WTC11 (cell line): ENCODE measurements at regions not wholly inside any gene's neighbourhood (a gene's known extent, or its start where the extent isn't known, plus 50 kb on each side); places are given as distances from the start of the nearest gene placed in this dataset.
"Not testable (repeated sequence)": the region's sequence is repeated elsewhere in the genome, so short reads cannot be mapped to it uniquely, and the experiment has no call there.

Source experiments
- FOXJ3 ChIP-seq: sonication (generic); formaldehyde crosslinking; IDR thresholded peaks from 2 replicates; pipeline ENCODE4 v1.9.0; 2021; ENCODE audit warnings: missing genetic modification reagents, mild to moderate bottlenecking, borderline replicate concordance
- ZNF138 ChIP-seq: sonication (generic); formaldehyde crosslinking; conservative IDR thresholded peaks from 2 replicates; pipeline ENCODE4 v1.8.1; 2022; ENCODE audit warnings: mild to moderate bottlenecking, moderate library complexity, missing genetic modification reagents
- ZNF219 ChIP-seq: sonication (generic); formaldehyde crosslinking; IDR thresholded peaks from 2 replicates; pipeline ENCODE4 v1.8.0; 2023; ENCODE audit warnings: missing genetic modification reagents, mild to moderate bottlenecking, borderline replicate concordance
- ZNF263 ChIP-seq: sonication (generic); formaldehyde crosslinking; IDR thresholded peaks from 2 replicates; pipeline ENCODE4 v1.8.1; 2022; ENCODE audit warnings: low read depth, mild to moderate bottlenecking, moderate library complexity, missing genetic modification reagents
- TF ChIP-seq, protein P1 (sequence below): fragments of 200-600 bp; IDR thresholded peaks from 2 replicates; pipeline ENCODE4 v1.8.0; 2022; ENCODE audit warnings: antibody characterized with exemption
- TF ChIP-seq, protein P2 (sequence below): sonication (generic); formaldehyde crosslinking; IDR thresholded peaks from 2 replicates; pipeline ENCODE4 v1.8.1; 2022; ENCODE audit warnings: low read depth, missing genetic modification reagents, borderline replicate concordance

DNA sequence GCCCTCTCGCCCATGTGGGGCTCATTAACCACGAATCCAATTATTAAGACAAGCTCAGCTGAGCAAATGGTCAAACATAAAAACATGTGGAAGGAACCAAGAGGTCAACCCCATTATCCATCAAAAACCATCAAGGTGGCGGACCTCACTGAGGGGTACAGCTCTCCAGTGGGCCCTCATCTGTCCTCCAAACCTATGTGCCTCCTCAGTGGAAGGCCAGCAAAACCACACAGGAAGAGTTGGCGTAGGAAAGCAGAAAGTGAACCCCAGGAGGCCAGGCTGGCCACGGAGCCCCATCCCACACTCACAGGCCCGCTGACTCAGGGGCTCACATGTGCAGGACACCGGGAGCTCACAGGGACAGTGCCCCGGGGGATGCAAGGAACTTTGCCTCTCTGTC, 66.5 kb upstream of the CLEC6A start:
- TF ChIP-seq FOXJ3; ZNF138; ZNF219 (CRISPR knock-in tag); ZNF263: not testable (repeated sequence)
- TF ChIP-seq, protein P1, sequence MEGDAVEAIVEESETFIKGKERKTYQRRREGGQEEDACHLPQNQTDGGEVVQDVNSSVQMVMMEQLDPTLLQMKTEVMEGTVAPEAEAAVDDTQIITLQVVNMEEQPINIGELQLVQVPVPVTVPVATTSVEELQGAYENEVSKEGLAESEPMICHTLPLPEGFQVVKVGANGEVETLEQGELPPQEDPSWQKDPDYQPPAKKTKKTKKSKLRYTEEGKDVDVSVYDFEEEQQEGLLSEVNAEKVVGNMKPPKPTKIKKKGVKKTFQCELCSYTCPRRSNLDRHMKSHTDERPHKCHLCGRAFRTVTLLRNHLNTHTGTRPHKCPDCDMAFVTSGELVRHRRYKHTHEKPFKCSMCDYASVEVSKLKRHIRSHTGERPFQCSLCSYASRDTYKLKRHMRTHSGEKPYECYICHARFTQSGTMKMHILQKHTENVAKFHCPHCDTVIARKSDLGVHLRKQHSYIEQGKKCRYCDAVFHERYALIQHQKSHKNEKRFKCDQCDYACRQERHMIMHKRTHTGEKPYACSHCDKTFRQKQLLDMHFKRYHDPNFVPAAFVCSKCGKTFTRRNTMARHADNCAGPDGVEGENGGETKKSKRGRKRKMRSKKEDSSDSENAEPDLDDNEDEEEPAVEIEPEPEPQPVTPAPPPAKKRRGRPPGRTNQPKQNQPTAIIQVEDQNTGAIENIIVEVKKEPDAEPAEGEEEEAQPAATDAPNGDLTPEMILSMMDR = not testable (repeated sequence)
- TF ChIP-seq, protein P2, sequence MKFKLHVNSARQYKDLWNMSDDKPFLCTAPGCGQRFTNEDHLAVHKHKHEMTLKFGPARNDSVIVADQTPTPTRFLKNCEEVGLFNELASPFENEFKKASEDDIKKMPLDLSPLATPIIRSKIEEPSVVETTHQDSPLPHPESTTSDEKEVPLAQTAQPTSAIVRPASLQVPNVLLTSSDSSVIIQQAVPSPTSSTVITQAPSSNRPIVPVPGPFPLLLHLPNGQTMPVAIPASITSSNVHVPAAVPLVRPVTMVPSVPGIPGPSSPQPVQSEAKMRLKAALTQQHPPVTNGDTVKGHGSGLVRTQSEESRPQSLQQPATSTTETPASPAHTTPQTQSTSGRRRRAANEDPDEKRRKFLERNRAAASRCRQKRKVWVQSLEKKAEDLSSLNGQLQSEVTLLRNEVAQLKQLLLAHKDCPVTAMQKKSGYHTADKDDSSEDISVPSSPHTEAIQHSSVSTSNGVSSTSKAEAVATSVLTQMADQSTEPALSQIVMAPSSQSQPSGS (CRISPR knock-in tag) = not testable (repeated sequence)
